Urinary bladder (tissue), 3 donors: ENCODE measurements at regions not wholly inside any gene's neighbourhood (a gene's known extent, or its start where the extent isn't known, plus 50 kb on each side); places are given as distances from the start of the nearest gene placed in this dataset.

ENCODE experiments used
- DNase-seq: peaks from one replicate; pipeline ENCODE4 v3.0.0-alpha.2; 2015; ENCODE audit errors: extremely low spot score
- H3K27ac ChIP-seq: one replicate; pipeline ENCODE4 v1.5.1; 2013; ENCODE audit warnings: low read depth, mild to moderate bottlenecking, moderate library complexity
- H3K36me3 ChIP-seq: one replicate; pipeline ENCODE4 v1.6.1; 2013; ENCODE audit warnings: mild to moderate bottlenecking, moderate library complexity; ENCODE audit not compliant: insufficient read depth
- H3K4me1 ChIP-seq: one replicate; pipeline ENCODE4 v1.6.1; 2013; ENCODE audit warnings: mild to moderate bottlenecking, moderate library complexity; ENCODE audit not compliant: insufficient read depth
- H3K4me3 ChIP-seq: one replicate; pipeline ENCODE4 v1.5.1; 2013; ENCODE audit warnings: low read depth, low read length
- WGBS: extraction: QIAGEN DNeasy Blood & Tissue Kit; methylation state at CpG from one replicate; pipeline ENCODE4 v1.1.7; 2013; 5-methylcytosine and 5-hydroxymethylcytosine counted together
- donor health status: healthy with polysubstance abuse.
- donor health status: healthy.

GRCh38 chr4:24408640-24409039, 175.7 kb downstream of the DHX15 start:
- no peak overlapping the region for H3K4me3 ChIP-seq
- H3K36me3 ChIP-seq: no peaks in the 10 kb centered on the region
- no peak for DNase-seq
- H3K4me1 ChIP-seq: no peaks in the 10 kb centered on the region
- 95% methylated on average over 5 of the region's 5 CpGs for WGBS
- H3K27ac ChIP-seq: no peak overlapping the region

DNA sequence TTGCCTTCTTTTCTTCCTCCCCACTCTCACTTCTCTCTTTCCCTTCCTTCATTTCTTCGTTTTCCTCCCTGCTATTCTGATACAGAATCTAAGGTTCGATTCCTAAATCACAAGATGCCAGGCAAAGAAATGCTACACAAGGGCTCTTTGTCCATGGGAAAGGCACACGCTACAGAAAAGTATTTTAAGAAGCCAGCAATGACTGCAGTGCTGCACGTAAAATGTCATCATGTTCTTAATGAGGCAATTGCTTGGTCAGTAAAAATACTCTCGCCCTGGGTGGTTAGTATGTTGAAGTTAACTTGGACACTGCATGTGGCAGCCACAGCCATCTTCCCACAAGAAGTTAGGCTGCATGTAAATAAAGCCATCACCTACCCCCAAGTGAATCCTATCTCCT, 178.4 kb downstream of the DHX15 start:
- 85% methylated on average over 5 of the region's 5 CpGs for whole genome bisulfite sequencing
- no peak overlapping the region for H3K27ac ChIP-seq

GRCh38 chr4:24405341-24405740, 179.0 kb downstream of the DHX15 start:
- Histone ChIP-seq H3K27ac (no peak overlapping the region), H3K4me1 (no peaks in the 10 kb centered on the region), H3K36me3 (no peaks in the 10 kb centered on the region), H3K4me3 (no peak overlapping the region)
- DNase-seq: no peak
- 90% methylated on average over 5 of the region's 5 CpGs for WGBS

More for the DNA sequence above, 178.4 kb downstream of the DHX15 start:
- Histone ChIP-seq H3K36me3 (no peaks in the 10 kb centered on the region), H3K4me3 (no peak overlapping the region), H3K4me1 (no peaks in the 10 kb centered on the region)
- no peak for DNase-seq

DNA sequence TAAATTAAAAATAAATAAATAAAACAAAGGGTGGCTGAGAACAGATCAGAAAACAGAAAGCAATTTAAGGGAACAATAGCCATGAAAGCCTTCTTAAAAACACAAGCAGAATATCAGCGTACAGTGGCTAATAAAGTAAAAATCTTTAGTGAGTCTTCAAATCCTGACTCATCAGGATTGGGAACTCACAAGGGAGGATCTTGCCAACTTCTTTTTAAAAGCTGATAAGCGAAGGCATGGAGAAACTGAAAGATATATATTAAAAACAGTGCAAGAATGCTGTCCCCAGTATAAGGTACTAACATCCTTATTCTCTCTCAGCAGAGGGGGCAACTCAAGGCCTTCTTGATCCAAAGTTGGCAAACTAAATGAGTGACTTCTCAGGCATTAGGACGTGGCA, 180.1 kb downstream of the DHX15 start:
- WGBS: 66% methylated on average over 3 of the region's 3 CpGs

DNA sequence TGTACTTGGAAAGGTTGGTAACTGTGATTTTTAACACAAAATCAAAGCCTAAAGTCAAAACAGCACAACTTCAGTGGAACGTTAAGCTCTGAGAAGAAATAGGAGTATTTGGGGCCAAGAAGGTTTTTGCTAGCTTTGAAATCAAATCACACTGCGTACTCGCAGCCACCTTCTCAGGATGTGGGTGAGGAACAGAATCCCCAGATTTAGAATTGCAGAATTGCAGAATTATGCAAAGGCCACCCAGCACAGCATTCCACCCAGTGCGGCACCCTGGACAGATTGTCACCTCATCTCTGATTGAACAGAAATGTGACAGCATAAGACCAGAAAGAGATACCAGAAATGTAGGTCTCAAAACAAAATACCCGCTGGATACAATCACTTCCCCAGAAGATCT, 181.1 kb downstream of the DHX15 start:
- no peak for DNase-seq
- no peaks in the 10 kb centered on the region for H3K4me1 ChIP-seq
- WGBS: 95% methylated on average over 5 of the region's 5 CpGs
- no peaks in the 10 kb centered on the region for H3K36me3 ChIP-seq
- no peak overlapping the region for H3K4me3 ChIP-seq
- no peak overlapping the region for H3K27ac ChIP-seq

More for the DNA sequence above, 180.1 kb downstream of the DHX15 start:
- Histone ChIP-seq H3K4me3 (no peak overlapping the region), H3K27ac (no peak overlapping the region), H3K36me3 (no peaks in the 10 kb centered on the region), H3K4me1 (no peaks in the 10 kb centered on the region)
- no peak for DNase-seq

DNA sequence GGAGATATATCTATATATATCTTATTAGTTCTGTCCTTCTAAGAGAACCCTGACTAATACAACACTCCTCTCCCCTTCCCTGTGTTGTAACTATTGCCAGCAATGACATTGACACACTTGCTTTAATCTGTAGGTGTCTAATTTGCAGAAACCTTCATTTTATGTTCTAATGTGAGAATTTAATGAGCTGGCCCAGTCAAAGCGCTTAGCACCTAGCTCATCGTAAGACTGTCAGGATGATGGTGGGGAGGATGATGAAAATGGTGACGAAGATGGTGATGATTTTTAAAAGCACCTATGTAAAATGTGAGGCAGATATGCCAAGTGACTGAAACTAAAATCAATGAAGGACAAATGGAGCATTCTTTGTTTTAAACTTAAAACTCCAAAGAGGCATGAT, 183.8 kb downstream of the DHX15 start:
- DNase-seq: no peak
- WGBS: 94% methylated on average over 3 of the region's 3 CpGs
- no peaks in the 10 kb centered on the region for H3K4me1 ChIP-seq
- no peak overlapping the region for H3K4me3 ChIP-seq
- H3K27ac ChIP-seq: no peak overlapping the region
- H3K36me3 ChIP-seq: no peaks in the 10 kb centered on the region

DNA sequence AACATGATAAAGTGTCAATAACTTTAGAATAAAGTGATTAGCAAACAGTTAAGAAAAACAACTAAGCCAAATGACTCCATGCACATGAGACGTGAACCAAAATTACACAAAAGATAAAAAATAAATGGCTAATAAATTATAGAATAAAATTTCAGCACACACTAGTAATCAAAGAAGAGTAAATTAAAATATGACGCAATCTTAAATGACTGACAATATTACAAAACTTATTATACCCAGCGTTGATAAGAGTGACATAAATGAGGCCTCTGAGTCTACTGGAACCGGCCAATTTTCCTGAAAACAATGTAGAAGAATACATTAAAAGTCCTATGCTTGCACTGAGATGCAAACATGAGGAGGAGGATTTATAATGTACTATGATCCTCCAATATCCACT, 187.4 kb downstream of the DHX15 start:
- 83% methylated on average over 4 of the region's 4 CpGs for WGBS
- DNase-seq: no peak
- Histone ChIP-seq H3K27ac (no peak overlapping the region), H3K4me3 (no peak overlapping the region), H3K36me3 (no peaks in the 10 kb centered on the region), H3K4me1 (no peaks in the 10 kb centered on the region)

DNA sequence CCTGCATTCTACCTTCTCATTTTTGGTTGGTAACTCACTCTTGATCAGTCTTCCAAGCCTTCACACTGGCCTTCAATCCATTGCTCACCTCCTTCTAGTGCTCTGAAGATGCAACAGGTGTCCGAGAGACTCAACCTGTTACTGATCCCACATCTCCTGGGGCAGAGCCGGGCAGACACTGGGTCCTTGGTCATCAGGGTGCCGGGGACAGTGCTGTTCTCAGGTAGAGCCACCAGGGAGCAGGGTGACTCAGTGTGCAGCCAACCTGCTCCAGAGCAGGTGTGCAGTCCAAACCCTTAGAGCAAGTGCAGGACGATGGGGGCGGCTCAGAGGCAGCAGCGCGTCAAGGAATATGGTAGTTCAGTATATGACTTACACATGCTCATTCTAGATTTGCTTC, 188.4 kb downstream of the DHX15 start:
- no peak for DNase-seq
- Histone ChIP-seq H3K36me3 (no peaks in the 10 kb centered on the region), H3K4me1 (no peaks in the 10 kb centered on the region), H3K4me3 (no peak overlapping the region), H3K27ac (no peak overlapping the region)
- 94% methylated on average over 7 of the region's 7 CpGs for whole genome bisulfite sequencing

DNA sequence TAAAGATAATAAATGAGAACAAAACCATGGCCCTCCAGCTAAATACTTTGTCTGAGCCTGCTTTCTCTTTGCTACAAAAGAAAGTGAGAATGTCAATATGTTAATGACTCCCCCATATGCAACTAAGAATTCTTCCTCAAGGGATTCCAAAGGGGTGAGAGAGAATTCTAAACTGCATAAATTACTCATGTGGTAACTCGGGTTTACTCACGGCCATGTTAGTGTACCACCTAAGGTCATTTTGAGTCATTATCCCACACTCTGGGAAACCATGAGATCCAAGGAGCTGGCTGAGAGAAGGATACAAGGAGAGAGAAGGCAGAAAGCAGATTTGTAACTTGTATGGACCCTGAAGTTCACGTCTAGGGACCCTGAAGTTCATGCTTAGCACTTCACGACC, 190.3 kb downstream of the DHX15 start:
- no peak overlapping the region for H3K27ac ChIP-seq
- no peak for DNase-seq
- no peak overlapping the region for H3K4me3 ChIP-seq
- 88% methylated on average over 4 of the region's 4 CpGs for WGBS
- no peaks in the 10 kb centered on the region for H3K36me3 ChIP-seq
- no peaks in the 10 kb centered on the region for H3K4me1 ChIP-seq

DNA sequence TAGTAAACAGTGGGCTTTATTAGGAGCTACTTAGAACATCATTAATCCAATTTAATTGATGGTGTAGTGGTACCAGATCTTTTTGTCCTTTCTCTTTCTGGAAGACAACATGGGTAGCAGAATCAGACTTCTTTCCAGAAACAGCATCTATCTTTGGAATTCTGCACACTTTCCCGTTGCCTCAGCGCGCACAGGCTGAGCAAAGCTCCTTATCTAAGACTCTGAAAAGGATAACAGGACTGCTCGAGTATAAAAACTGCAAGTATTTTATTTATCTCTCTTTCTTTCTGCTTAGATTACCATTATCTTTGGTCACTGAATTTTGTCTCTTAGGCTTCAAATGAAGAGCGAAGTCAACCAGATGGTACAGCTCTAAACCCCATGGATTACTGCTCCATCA, 191.7 kb downstream of the DHX15 start:
- Histone ChIP-seq H3K27ac (no peak overlapping the region), H3K4me3 (no peak overlapping the region), H3K4me1 (no peaks in the 10 kb centered on the region), H3K36me3 (no peaks in the 10 kb centered on the region)
- WGBS: 20% methylated on average over 5 of the region's 5 CpGs
- no peak for DNase-seq

DNA sequence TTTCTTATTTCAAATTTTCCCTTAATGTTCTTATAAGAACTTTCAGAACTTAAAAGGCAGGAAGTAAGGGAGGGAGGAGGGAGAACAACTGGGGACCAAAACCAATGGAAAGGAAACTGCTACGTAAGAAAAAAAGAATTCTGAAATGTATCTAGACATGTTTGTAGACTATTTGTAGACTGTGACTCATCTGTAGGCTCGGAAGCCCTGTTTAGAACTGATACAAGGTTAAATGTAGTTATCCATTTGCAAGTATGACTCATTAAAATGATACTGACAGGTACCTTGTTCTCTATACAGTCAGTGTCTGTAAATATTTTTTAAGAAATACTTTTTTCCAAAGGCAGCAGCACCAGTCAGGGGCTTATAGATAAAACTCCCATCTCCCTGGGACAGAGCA, 202.0 kb downstream of the DHX15 start:
- no peaks in the 10 kb centered on the region for H3K4me1 ChIP-seq
- no peak overlapping the region for H3K27ac ChIP-seq
- DNase-seq: no peak
- 48% methylated on average over 2 of the region's 2 CpGs for WGBS
- no peak overlapping the region for H3K4me3 ChIP-seq
- no peaks in the 10 kb centered on the region for H3K36me3 ChIP-seq

DNA sequence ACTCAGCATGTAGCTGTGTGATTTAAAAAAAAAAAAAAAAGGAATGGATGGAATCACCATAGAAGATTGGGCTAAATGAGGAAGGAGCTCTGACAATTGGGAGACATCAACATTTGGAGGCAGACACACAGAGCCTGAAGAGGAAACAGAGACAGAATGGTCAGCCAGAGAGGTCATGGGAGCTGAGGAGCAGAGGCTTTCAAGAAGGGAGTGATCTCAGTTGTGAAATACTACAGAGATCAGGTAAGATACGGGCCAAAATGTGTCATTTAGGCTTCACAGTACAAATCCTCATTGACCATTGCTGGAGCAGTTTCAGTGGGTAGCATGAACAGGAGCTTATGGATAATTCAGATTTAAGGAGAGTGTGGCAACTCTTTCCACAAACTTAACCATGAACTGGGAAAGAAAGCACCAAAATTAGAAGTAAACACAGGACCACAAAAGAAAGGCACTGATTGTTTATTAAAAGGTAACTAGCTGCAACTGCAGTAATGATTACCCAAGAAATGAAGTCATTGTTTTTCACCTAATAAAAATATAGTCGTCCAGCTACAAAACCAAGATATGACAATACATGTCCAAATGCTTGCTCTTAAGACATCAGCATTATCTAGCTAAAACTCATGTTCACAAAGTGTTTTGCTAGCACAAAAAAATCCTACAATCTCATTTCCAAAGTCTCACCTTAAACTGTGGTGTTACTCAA, 203.2 kb downstream of the DHX15 start:
- Histone ChIP-seq H3K4me1 (no peaks in the 10 kb centered on the region), H3K36me3 (no peaks in the 10 kb centered on the region), H3K4me3 (no peak overlapping the region), H3K27ac (no peak overlapping the region)
- no peak for DNase-seq
- 67% methylated on average over 2 of the region's 2 CpGs for WGBS

GRCh38 chr4:24373704-24374103, 210.7 kb downstream of the DHX15 start:
- no peak for DNase-seq
- H3K27ac ChIP-seq: no peak overlapping the region
- no peaks in the 10 kb centered on the region for H3K4me1 ChIP-seq
- 45% methylated on average over 2 of the region's 2 CpGs for WGBS
- no peaks in the 10 kb centered on the region for H3K36me3 ChIP-seq
- no peak overlapping the region for H3K4me3 ChIP-seq

GRCh38 chr4:24372881-24373280, 211.5 kb downstream of the DHX15 start:
- 84% methylated on average over 9 of the region's 9 CpGs for WGBS
- H3K4me3 ChIP-seq: no peak overlapping the region
- H3K4me1 ChIP-seq: no peaks in the 10 kb centered on the region
- no peak overlapping the region for H3K27ac ChIP-seq
- H3K36me3 ChIP-seq: no peaks in the 10 kb centered on the region
- no peak for DNase-seq

DNA sequence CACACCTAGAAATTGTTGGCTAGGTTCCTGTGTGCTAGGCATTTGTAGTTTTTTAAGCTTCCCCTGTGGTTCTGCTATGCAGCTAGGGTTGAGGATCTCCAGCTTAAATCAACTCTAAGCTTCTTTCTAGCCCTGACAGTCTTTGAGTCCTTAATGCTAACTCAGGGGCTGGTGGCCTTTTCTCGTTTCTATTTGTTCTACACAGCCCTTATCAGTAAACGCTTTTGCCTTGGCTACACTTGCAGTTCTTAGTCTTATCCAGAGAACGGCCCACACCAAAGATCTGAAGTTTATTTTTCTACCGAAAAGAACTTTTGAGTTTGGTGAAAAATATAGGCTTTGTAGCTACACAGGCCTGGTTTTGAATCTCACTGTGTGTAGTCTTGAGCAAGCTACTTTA, 212.0 kb downstream of the DHX15 start:
- 74% methylated on average over 4 of the region's 4 CpGs for WGBS
- no peak overlapping the region for H3K27ac ChIP-seq

More for the DNA sequence above, 212.0 kb downstream of the DHX15 start:
- Histone ChIP-seq H3K4me1 (no peaks in the 10 kb centered on the region), H3K4me3 (no peak overlapping the region), H3K36me3 (no peaks in the 10 kb centered on the region)
- DNase-seq: no peak
